Amygdala (tissue), 56 donors: ENCODE measurements at regions not wholly inside any gene's neighbourhood (a gene's known extent, or its start where the extent isn't known, plus 50 kb on each side); places are given as distances from the start of the nearest gene placed in this dataset.
"Not testable (repeated sequence)": the region's sequence is repeated elsewhere in the genome, so short reads cannot be mapped to it uniquely, and the experiment has no call there.

Experiments used
- DNase-seq, 56 donors: peaks; one replicate each; lab custom pipeline; 2025; lab: John Stamatoyannopoulos, UW

DNA sequence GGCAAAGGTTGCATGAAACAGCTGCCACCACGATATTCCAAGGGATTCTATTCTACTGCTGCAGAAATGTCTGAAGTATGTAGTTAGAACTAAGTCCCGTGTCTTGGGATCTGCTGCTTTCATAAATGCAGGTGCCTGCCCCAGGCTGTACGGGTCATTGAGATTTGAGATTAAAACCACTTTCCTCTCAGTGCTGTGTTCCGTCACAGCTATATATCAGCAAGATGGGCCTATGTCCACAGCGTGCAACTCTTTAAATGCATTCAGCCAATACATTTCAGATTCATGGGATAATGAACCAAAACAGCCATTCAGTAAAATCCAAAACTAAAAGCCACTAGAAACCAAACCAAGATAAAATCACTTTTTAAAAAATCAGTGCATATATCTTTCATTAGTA, 107.3 kb upstream of the LUZP2 start:
- no peak for DNase-seq

DNA sequence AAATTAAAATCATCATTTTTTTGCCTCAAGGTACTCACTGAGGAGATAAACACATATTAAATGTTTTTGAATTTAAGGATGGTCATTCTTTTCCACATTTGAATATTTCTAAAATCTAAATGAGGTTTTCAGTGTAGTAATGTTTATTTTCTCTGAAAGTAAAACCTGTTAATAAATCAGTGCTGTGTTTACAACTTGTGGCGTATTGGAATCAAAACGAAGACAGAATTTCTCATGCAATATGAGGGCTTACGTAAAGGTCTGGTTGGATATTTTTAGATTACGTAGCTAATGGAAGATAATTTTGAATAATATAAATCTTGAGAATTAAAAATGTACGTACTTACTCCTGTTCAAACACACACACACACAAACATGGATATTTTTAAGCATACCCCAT, 106.8 kb upstream of the LUZP2 start:
- DNase-seq: no peak

DNA sequence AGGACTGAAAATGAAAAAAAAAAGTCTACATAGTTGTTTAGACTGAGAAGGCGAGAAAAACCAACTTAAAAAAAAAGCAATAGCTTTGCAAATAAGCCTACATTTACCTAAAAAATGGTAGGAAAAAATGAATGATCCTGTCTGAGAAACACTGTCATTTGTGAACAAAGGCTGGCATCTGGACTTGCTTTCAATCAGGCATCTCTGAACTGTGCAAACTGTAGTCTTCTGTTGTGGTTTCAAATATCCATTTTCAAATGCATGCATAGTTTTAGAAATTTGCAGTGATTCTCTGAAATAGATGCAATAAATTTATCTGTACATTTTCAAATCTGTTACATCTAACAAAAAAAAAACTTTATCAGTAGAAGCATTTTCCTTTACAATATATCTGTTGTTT, 106.1 kb upstream of the LUZP2 start:
- DNase-seq: no peak

DNA sequence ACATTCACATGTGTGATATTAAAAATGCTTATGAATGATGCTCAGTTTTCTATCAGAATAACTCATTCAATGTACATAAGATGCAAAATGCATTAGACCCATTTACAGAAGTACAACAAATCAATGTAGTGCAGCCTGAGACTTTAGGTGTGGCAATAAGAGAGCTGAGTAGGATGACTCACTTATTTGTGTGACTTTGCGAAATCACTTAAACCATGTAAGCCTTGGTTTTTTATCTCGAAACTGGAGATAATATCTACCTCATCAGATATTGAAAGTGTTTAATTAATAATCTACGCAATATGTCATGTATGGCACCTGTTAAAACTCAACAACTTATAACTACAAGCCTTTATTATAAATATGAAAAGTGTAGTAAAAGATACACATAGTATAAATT, 105.7 kb upstream of the LUZP2 start:
- no peak for DNase-seq

DNA sequence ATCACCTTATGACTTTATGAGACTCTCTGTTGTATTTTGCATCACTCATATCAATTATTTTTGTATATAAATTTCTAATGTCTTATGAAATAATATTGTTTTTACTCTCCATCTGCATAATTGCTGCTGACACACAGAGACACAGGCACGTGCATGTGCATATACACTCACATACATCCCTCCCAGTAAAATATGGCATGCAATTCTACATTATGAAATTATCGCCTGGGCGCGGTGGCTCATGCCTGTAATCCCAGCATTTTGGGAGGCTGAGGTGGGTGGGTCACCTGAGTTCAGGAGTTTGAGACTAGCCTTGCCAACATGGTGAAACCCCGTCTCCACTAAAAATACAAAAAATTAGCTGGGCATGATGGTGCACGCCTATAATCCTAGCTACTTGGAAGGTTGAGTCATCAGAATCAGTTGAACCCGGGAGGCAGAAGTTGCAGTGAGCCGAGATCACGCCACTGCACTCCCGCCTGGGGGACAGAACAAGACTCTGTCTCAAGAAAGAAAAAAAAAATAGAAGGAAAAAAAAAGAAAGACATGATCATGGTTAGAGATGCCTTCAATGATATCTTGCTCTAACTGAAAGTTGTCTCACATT, 96.7 kb upstream of the LUZP2 start:
- DNase-seq: no peak

DNA sequence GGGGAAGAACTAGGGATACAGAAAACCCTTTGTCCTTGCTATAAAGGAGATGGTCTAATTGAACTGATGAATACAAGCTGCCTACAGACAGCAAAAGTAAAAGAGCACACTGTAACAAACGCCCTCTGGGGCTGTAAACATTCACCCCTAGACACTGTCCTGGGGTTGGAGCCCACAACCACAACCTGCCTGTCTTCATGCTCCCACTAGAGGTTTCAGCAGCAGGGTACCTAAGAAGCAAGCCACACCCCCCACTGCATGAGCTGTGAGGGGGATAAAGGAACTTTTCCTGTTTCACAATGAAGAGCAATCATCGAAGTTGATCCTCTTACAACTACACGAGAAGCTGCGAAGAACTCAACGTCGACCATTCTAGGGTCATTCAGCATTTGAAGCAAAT, 90.5 kb upstream of the LUZP2 start:
- no peak for DNase-seq

DNA sequence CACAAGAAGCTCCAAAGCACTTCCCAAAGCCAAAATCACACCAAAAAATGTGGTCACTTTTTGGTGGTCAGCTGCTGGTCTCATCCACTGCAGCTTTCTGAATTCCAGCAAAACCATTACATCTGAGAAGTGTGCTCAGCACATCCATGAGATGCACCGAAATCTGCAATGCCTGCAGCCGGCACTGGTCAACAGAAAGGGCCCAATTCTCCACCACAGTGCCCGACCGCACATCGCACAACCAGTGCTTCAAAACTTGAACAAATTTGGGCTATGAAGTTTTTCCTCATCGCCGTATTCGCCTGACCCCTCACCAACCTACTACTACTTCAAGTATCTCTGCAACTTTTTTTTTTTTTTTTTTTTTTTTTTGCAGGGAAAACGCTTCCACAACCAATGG, 89.9 kb upstream of the LUZP2 start:
- DNase-seq: no peak

DNA sequence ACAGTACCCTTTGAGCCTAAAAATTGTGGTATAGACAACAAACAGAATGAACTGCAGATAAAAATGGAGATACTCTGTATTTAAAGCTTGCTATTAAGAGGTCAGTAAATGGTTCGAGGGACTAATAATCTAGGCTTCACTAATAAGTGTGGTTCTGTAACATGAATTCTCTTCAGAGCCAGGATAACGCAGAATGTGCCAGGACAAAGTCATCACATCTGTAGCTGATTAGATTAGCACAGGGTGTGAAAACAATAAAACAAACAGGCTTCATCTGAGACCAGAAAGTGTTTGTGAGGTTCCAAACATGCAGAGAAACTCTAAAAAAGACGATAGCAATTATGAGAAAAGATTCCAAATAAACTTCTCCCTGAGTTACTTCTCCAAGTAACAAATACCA, 89.1 kb upstream of the LUZP2 start:
- DNase-seq: no peak

DNA sequence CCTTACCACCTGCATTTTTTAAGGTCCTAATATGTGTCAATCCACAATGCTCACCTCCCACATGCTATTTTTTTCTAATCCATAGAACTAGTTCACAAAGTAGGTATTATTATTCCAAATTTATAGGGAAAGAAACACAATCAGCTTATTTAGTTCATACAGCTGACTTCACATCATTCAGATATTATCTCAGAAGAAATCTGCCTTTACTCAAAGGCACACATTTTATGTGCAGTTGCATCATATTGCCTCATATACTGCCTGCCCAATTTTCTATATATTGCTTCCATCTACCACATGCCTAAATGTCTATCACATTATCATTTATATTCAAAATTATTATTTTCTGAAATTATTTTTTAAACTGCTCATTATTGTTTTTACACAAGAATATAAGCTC, 88.7 kb upstream of the LUZP2 start:
- no peak for DNase-seq

DNA sequence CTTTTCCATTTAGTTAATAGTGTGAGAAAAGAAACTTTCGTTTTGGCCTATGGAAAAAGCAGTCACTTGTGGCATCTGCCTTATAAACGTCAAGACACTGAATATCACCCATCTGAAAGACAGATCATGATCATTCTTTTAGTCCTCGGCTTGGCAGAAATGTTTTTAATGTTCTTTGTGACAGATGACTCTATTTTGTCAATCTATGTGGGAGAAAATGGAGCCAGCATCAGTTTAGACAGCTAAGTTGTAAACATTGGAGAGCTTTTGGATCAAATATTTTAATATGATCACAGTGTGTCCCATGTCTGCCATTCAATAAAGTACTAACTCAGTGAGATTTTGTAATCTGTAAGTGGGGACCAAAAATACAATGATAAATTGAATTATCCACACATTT, 85.1 kb upstream of the LUZP2 start:
- DNase-seq: no peak

DNA sequence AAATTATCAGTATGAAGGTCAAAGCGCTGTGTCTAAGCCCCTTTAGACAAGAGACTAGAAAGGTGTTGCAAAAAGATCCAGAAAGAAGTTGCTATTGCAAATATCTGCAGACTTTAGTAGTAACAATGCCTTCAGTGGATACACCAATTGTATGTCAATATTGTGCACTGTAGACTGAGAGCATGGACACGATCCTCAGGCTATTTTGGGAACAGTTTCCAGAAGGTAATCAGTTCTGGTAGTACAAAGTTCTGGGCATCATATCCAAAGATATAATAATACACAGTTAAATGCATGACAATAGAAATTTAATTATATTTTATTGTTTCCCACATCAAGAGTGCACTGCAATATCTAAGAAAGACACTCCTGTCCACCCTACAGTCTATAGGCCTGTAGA, 84.1 kb upstream of the LUZP2 start:
- DNase-seq: no peak

DNA sequence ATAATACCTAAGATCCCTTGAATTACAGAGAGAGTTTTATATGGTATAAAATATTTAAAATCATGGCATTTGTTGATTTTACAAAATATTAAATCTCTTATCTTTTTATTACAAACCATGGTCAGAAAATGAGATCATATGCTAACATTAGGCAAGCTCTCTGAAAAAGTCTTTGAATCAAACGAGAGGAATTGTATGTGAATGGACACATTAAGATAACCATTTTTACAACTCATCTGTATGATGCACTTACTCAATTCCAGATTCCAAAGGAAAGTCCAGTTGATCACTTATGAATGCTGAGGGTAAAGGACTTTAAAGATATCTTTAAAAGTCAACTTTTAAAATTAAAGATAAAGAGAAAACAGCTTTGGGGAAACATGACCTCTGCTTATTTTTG, 83.5 kb upstream of the LUZP2 start:
- DNase-seq: no peak

DNA sequence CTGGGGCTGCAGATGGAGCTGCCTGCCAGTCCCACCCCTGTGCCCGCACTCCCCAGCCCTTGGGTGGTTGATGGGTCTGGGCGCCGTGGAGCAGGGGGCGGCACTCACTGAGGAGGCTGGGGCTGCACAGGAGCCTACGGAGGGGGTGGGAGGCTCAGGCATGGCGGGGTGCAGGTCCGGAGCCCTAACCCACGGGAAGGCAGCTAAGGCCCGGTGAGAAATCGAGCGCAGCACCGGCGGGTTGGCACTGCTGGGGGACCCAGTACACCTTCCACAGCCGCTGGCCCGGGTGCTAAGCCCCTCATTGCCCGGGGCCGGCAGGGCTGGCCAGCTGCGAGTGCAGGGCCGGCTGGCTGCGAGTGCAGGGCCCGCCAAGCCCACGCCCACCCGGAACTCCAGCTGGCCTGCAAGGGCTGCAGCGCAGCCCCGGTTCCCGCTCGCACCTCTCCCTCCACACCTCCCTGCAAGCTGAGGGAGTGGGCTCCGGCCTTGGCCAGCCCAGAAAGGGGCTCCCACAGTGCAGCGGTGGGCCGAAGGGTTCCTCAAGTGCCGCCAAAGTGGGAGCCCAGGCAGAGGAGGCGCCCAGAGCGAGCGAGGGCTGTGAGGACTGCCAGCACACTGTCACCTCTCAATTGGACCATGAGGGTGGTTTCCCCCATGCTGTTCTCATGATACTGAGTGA, 80.8 kb upstream of the LUZP2 start:
- not testable (repeated sequence) for DNase-seq

DNA sequence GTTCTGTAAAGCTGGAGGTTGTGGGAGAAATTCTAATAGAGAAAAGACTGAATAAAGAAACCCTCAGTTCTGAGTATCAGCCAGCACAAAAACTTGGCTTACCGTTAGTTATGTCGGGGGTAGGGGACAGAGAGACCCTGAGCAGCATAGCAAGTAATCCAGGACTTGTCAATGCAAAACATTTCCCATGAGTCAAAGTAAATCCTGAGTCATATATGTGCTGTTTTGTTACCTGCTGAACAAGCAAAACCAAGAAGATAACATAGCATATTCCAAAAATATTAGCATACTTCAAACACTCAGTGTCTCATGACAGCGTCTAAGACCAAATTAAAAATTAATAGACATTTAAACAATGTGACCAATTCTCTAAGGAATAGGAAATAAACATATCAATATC, 75.1 kb upstream of the LUZP2 start:
- no peak for DNase-seq

DNA sequence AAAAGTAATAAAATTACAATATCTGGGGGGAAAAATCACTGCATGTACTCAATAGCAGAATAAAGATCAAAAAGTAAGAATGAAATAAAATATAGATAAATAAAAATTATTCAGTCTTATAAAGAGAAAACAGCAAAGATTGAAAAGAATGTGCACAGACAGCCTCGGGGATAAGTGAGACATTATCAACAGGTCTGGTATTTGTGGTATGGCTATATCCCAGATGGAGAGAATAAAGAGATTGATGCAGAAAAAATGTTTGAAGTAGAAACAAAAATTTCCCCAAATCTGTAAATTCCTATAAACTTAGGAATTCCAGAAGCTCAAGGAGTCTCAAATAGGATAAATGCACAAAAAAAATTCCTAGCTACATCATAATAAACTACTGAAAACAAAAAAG, 74.5 kb upstream of the LUZP2 start:
- DNase-seq: no peak

DNA sequence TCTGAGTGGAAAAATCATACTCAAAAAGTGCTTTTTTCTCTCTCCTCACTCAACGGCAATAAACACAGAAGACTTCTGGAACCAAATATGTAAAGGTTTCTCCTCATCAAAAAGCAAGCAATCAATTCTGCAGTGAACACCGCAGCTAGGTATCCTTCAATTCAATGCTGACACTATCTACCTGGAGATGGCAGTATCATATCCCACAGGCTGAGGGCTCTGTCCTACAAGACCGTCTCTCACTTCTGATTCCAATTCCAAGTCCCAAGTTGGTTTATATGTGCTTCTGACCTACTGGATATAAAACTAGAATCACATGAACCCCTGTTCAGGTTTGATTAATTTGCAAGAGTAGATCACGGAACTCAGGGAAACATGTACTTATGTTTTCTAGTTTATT, 59.7 kb upstream of the LUZP2 start:
- no peak for DNase-seq
